H1 (cell line): ENCODE measurements at regions not wholly inside any gene's neighbourhood (a gene's known extent, or its start where the extent isn't known, plus 50 kb on each side); places are given as distances from the start of the nearest gene placed in this dataset.

Source experiments
- CTCF ChIA-PET: fragments of 300-600 bp; sonication (Branson Sonifier 250); formaldehyde crosslinking; loops from one replicate; lab custom pipeline; 2021; ENCODE audit not compliant: partially characterized antibody; lab: Charles Lee
- POLR2A ChIA-PET: fragments of 300-600 bp; sonication (Branson Sonifier 250); formaldehyde crosslinking; loops from one replicate; lab custom pipeline; 2021; ENCODE audit warnings: inconsistent platforms; ENCODE audit not compliant: partially characterized antibody; lab: Charles Lee
- DNase-seq, 2 experiments: peaks; one replicate each; pipeline versions ENCODE4 v3.0.0 to v3.0.0-alpha.2; 2010 to 2022; ENCODE audit warnings: low spot score in 2 of 2, low read depth in 1 of 2, mixed read lengths in 1 of 2
- FAIRE-seq: peaks from 2 replicates; lab custom pipeline; 2011; peaks lifted over from hg19 to GRCh38; lab: Jason Lieb, UNC
- H2AFZ ChIP-seq: 2 replicates; pipeline ENCODE4 v1.8.1; 2012; ENCODE audit warnings: low read length, inconsistent platforms
- H2AK5ac ChIP-seq: 2 replicates; pipeline ENCODE4 v1.6.1; 2013; ENCODE audit warnings: low read depth, low read length
- H2BK120ac ChIP-seq: replicated peaks from 2 replicates; pipeline ENCODE3; 2013; ENCODE audit warnings: low read depth, low read length, inconsistent platforms
- H2BK12ac ChIP-seq: 2 replicates; pipeline ENCODE4 v1.6.1; 2013; ENCODE audit warnings: low read depth, low read length
- H2BK15ac ChIP-seq: 2 replicates; pipeline ENCODE4 v1.6.1; 2013; ENCODE audit warnings: low read length
- H2BK20ac ChIP-seq: 2 replicates; pipeline ENCODE4 v1.6.1; 2013; ENCODE audit warnings: low read length
- H2BK5ac ChIP-seq: 2 replicates; pipeline ENCODE4 v1.6.1; 2013; ENCODE audit warnings: low read depth, low read length
- H3K14ac ChIP-seq: 2 replicates; pipeline ENCODE4 v1.6.1; 2013; ENCODE audit warnings: inconsistent platforms; ENCODE audit not compliant: insufficient read length
- H3K18ac ChIP-seq: 2 replicates; pipeline ENCODE4 v1.6.1; 2013; ENCODE audit warnings: low read length; ENCODE audit errors: extremely low read depth
- H3K23ac ChIP-seq: 2 replicates; pipeline ENCODE4 v1.6.1; 2013; ENCODE audit warnings: inconsistent platforms; ENCODE audit not compliant: insufficient read length
- H3K23me2 ChIP-seq: 2 replicates; pipeline ENCODE4 v1.6.1; 2013; ENCODE audit warnings: low read depth, low read length
- H3K27ac ChIP-seq: 2 replicates; pipeline ENCODE4 v1.6.1; 2011; ENCODE audit warnings: low read depth, low read length, inconsistent platforms
- H3K27me3 ChIP-seq, 4 experiments: replicated peaks in 1 of 4; 1 replicate in 1 of 4; 2 replicates in 3 of 4; pipeline versions ENCODE4 v1.6.1 to v1.8.1; 2011 to 2013; ENCODE audit warnings: low read length in 3 of 4, mild to moderate bottlenecking in 3 of 4, inconsistent platforms in 2 of 4, mixed read lengths in 2 of 4, moderate library complexity in 1 of 4; ENCODE audit not compliant: control insufficient read depth in 3 of 4, insufficient read depth in 3 of 4; ENCODE audit errors: extremely low read depth in 1 of 4
- H3K36me3 ChIP-seq, 4 experiments: 2 replicates each; pipeline versions ENCODE4 v1.6.1 to v1.8.1; 2011 to 2013; ENCODE audit warnings: mild to moderate bottlenecking in 4 of 4, low read length in 3 of 4, moderate library complexity in 2 of 4, control low read depth in 1 of 4, inconsistent platforms in 1 of 4; ENCODE audit not compliant: insufficient read depth in 4 of 4, control insufficient read depth in 2 of 4
- H3K4ac ChIP-seq: replicated peaks from 2 replicates; pipeline ENCODE3; 2013; ENCODE audit warnings: low read length, low read depth, mixed read lengths, inconsistent platforms; ENCODE audit not compliant: insufficient read length
- H3K4me1 ChIP-seq, 4 experiments: replicated peaks in 1 of 4; 1 replicate in 1 of 4; 2 replicates in 3 of 4; pipeline versions ENCODE4 v1.6.1 to v1.8.1; 2011 to 2013; ENCODE audit warnings: low read length in 3 of 4, inconsistent platforms in 2 of 4, mixed read lengths in 1 of 4; ENCODE audit not compliant: insufficient read depth in 4 of 4, control insufficient read depth in 3 of 4
- H3K4me2 ChIP-seq, 2 experiments: 2 replicates each; pipeline versions ENCODE4 v1.6.1 to v1.8.1; 2011 to 2013; ENCODE audit warnings: low read depth in 2 of 2, low read length in 2 of 2, control low read depth in 1 of 2, inconsistent platforms in 1 of 2, mild to moderate bottlenecking in 1 of 2; ENCODE audit not compliant: insufficient read depth in 1 of 2
- H3K4me3 ChIP-seq, 4 experiments: fragments of 200-600, 300-600 bp in 1 of 4; sonication (generic), shearing (Covaris generic), sonication (Bioruptor Twin) in 1 of 4; 2 replicates each; pipeline versions ENCODE4 v1.5.1 to v1.8.1; 2011 to 2016; ENCODE audit warnings: low read length in 4 of 4, low read depth in 3 of 4, control low read depth in 2 of 4, inconsistent platforms in 2 of 4, mild to moderate bottlenecking in 2 of 4, mixed read lengths in 1 of 4, moderate library complexity in 1 of 4; ENCODE audit not compliant: insufficient read depth in 2 of 4; ENCODE audit errors: extremely low read depth in 1 of 4
- H3K56ac ChIP-seq: replicated peaks from 2 replicates; pipeline ENCODE3; 2013; ENCODE audit warnings: low read depth, mild to moderate bottlenecking, mixed read lengths, low read length, inconsistent platforms; ENCODE audit not compliant: insufficient read length
- H3K79me1 ChIP-seq: 2 replicates; pipeline ENCODE4 v1.6.1; 2013; ENCODE audit warnings: low read depth, low read length, control low read depth
- H3K79me2 ChIP-seq, 2 experiments: 2 replicates each; pipeline versions ENCODE4 v1.6.1 to v1.8.1; 2012 to 2013; ENCODE audit warnings: low read length in 2 of 2, mild to moderate bottlenecking in 2 of 2, inconsistent platforms in 1 of 2; ENCODE audit not compliant: insufficient read depth in 2 of 2, control insufficient read depth in 1 of 2
- H3K9ac ChIP-seq, 4 experiments: replicated peaks in 1 of 4; 1 replicate in 1 of 4; 2 replicates in 3 of 4; pipeline versions ENCODE4 v1.6.1 to v1.8.1; 2011 to 2013; ENCODE audit warnings: low read depth in 3 of 4, low read length in 3 of 4, control low read depth in 2 of 4, mild to moderate bottlenecking in 2 of 4, moderate library complexity in 2 of 4, inconsistent platforms in 1 of 4; ENCODE audit errors: extremely low read depth in 1 of 4
- H3K9me3 ChIP-seq, 2 experiments: 2 replicates each; pipeline versions ENCODE4 v1.6.1 to v1.8.1; 2012 to 2013; ENCODE audit warnings: mild to moderate bottlenecking in 2 of 2, moderate library complexity in 2 of 2, control low read depth in 1 of 2, inconsistent platforms in 1 of 2, low read depth in 1 of 2, low read length in 1 of 2, mixed read lengths in 1 of 2; ENCODE audit not compliant: insufficient read depth in 2 of 2
- H4K20me1 ChIP-seq, 2 experiments: replicated peaks in 1 of 2; 2 replicates each; pipeline versions ENCODE3 to v1.8.1; 2011 to 2013; ENCODE audit warnings: inconsistent platforms in 2 of 2, low read length in 2 of 2, mild to moderate bottlenecking in 1 of 2; ENCODE audit not compliant: insufficient read depth in 2 of 2, control insufficient read depth in 1 of 2
- H4K5ac ChIP-seq: 2 replicates; pipeline ENCODE4 v1.6.1; 2013; ENCODE audit warnings: low read length, low read depth, mixed read lengths, inconsistent platforms; ENCODE audit not compliant: insufficient read length
- H4K8ac ChIP-seq: 2 replicates; pipeline ENCODE4 v1.8.0; 2013; ENCODE audit warnings: mild to moderate bottlenecking, moderate library complexity, low read length, inconsistent platforms; ENCODE audit not compliant: insufficient read depth; ENCODE audit errors: extremely low read depth
- H4K91ac ChIP-seq: replicated peaks from 2 replicates; pipeline ENCODE3; 2013; ENCODE audit warnings: low read length, mixed read lengths, inconsistent platforms; ENCODE audit not compliant: insufficient read length
- BRCA1 ChIP-seq: IDR thresholded peaks from 2 replicates; pipeline ENCODE4 v1.6.1; 2012; ENCODE audit warnings: low read depth, low read length, improper control_type of control experiment
- JUND ChIP-seq: IDR thresholded peaks from 2 replicates; pipeline ENCODE4 v1.6.1; 2011; ENCODE audit warnings: mild to moderate bottlenecking, improper control_type of control experiment, low read length
- NANOG ChIP-seq: IDR thresholded peaks from 2 replicates; pipeline ENCODE4 v1.6.1; 2011; ENCODE audit warnings: low read length, low read depth, mild to moderate bottlenecking, inconsistent platforms; ENCODE audit not compliant: insufficient read depth, poor library complexity, severe bottlenecking
- POLR2A ChIP-seq, 2 experiments: IDR thresholded peaks; 1 replicate in 1 of 2; 2 replicates in 1 of 2; pipeline ENCODE4 v1.6.1; 2011; ENCODE audit warnings: low read depth in 2 of 2, low read length in 2 of 2, mild to moderate bottlenecking in 2 of 2; ENCODE audit errors: control extremely low read depth in 1 of 2
- SIX5 ChIP-seq: IDR thresholded peaks from 2 replicates; pipeline ENCODE4 v1.6.1; 2011; ENCODE audit warnings: mild to moderate bottlenecking, low read depth, low read length
- TEAD4 ChIP-seq: IDR thresholded peaks from 2 replicates; pipeline ENCODE4 v1.6.1; 2012; ENCODE audit warnings: low read depth, low read length, inconsistent platforms, mixed read lengths
- WGBS, 2 experiments: shearing (Covaris generic) in 1 of 2; methylation state at CpG; one replicate each; pipeline versions ENCODE4 v1.1.6 to v1.1.7; 2013 to 2015; ENCODE audit warnings: low lambda C conversion rate in 2 of 2, mixed read lengths in 2 of 2, inconsistent platforms in 1 of 2, low coverage in 1 of 2, missing lambda C conversion rate in 1 of 2; ENCODE audit not compliant: insufficient replicate concordance in 2 of 2, insufficient coverage in 1 of 2, insufficient read length in 1 of 2; ENCODE audit errors: extremely low coverage in 1 of 2, missing lambda C conversion rate in 1 of 2; 5-methylcytosine and 5-hydroxymethylcytosine counted together

DNA sequence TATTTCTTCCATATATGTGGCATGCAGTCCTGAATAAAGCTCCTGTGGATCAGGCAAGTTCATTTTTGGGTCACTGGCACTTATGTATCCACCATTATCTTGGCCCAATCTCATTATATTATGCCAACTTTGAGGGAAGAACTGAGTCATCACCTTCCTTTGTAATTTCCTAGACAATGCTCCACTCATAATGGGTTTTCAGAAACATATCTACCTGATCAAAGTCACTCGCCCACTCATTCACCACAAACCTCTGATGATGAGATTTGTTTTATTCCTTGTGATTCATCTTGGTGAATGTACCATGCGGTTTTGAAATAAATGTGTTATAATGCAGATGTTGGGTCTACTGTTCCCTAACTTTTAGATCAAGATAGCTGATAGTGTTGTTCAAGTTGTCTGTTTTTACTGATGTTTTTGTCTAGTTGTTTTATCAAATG is 525.8 kb downstream of the KIF20B start:
- DNase-seq, result no peak
- H2AK5ac ChIP-seq, result no peak overlapping the region
- H3K27me3 ChIP-seq, result no peaks in the 10 kb centered on the region
- WGBS, 2 experiments, result 89% methylated on average over 2 of the region's 2 CpGs; no CpG with 5 or more reads in 1 of the 2 experiments
- no peak overlapping the region for H3K4ac ChIP-seq
- H3K9me3 ChIP-seq, result no peaks in the 10 kb centered on the region
- no peak overlapping the region for H4K91ac ChIP-seq
- H3K14ac ChIP-seq, result no peak overlapping the region
- no peak overlapping the region for H3K27ac ChIP-seq
- H3K23me2 ChIP-seq, result no peaks in the 10 kb centered on the region
- no peaks in the 10 kb centered on the region for H3K4me1 ChIP-seq
- H2BK20ac ChIP-seq, result no peak overlapping the region
- H3K56ac ChIP-seq, result no peak overlapping the region
- no peak overlapping the region for H2BK12ac ChIP-seq
- no peaks in the 10 kb centered on the region for H3K79me2 ChIP-seq
- no peak overlapping the region for H2AFZ ChIP-seq
- H4K20me1 ChIP-seq, result no peaks in the 10 kb centered on the region
- H3K23ac ChIP-seq, result no peak overlapping the region
- no peak overlapping the region for H4K8ac ChIP-seq
- H3K4me2 ChIP-seq, result no peak overlapping the region
- no peak overlapping the region for H3K4me3 ChIP-seq
- no peaks in the 10 kb centered on the region for H3K36me3 ChIP-seq
- H2BK15ac ChIP-seq, result no peak overlapping the region
- POLR2A ChIA-PET, result no interaction called here
- no peak overlapping the region for H2BK5ac ChIP-seq
- CTCF ChIA-PET, result interaction anchor here (1.1 kb wide), 1 partner anchor 9 kb away, joined by 4 read pairs; no protein-coding TSS in a partner anchor
- no peak overlapping the region for H3K18ac ChIP-seq
- FAIRE-seq, result no peak
- no peak overlapping the region for H4K5ac ChIP-seq
- no peak overlapping the region for H3K9ac ChIP-seq
- no peaks in the 10 kb centered on the region for H3K79me1 ChIP-seq
- H2BK120ac ChIP-seq, result no peak overlapping the region
- TF ChIP-seq BRCA1, result no peak
- no peak for TF ChIP-seq SIX5
- TF ChIP-seq NANOG, result no peak
- TF ChIP-seq POLR2A (IDR thresholded peaks at IDR 0.05; ENCODE audit: control extremely low read depth in 1 of 2, low read depth in 2 of 2, low read length in 2 of 2), result no peak
- no peak for TF ChIP-seq JUND
- no peak for TF ChIP-seq TEAD4
